IMR-90 (cell line): ENCODE measurements at regions not wholly inside any gene's neighbourhood (a gene's known extent, or its start where the extent isn't known, plus 50 kb on each side); places are given as distances from the start of the nearest gene placed in this dataset.

Experiments used
- CEBPB ChIP-seq: IDR thresholded peaks from 2 replicates; pipeline ENCODE4 v1.6.1; 2012; ENCODE audit warnings: low read depth, low read length, improper control_type of control experiment
- CHD1 ChIP-seq: IDR thresholded peaks from 2 replicates; pipeline ENCODE4 v1.6.1; 2012; ENCODE audit warnings: low read depth, low read length, improper control_type of control experiment
- CTCF ChIP-seq: conservative IDR thresholded peaks from 2 replicates; pipeline ENCODE4 v1.5.1; 2012; ENCODE audit warnings: mild to moderate bottlenecking, low read depth, low read length, improper control_type of control experiment
- FOS ChIP-seq: fragments of 150-350 bp; IDR thresholded peaks from 2 replicates; pipeline ENCODE4 v1.6.1; 2016; ENCODE audit warnings: low read depth, low read length
- MXI1 ChIP-seq: IDR thresholded peaks from 2 replicates; pipeline ENCODE4 v1.6.1; 2012; ENCODE audit warnings: low read depth, mild to moderate bottlenecking, low read length, moderate library complexity, borderline replicate concordance
- POLR2A ChIP-seq: IDR thresholded peaks from 2 replicates; pipeline ENCODE4 v1.6.1; 2012; ENCODE audit warnings: mild to moderate bottlenecking, low read depth, low read length
- RAD21 ChIP-seq: IDR thresholded peaks from 2 replicates; pipeline ENCODE4 v1.6.1; 2012; ENCODE audit warnings: low read length, improper control_type of control experiment
- RCOR1 ChIP-seq: IDR thresholded peaks from 2 replicates; pipeline ENCODE4 v1.6.1; 2012; ENCODE audit warnings: mild to moderate bottlenecking, low read length, improper control_type of control experiment; ENCODE audit not compliant: insufficient replicate concordance
- RFX5 ChIP-seq: IDR thresholded peaks from 2 replicates; pipeline ENCODE4 v1.8.0; 2012; ENCODE audit warnings: low read depth, mild to moderate bottlenecking, low read length, moderate library complexity
- SMC3 ChIP-seq: fragments of 150-350 bp; IDR thresholded peaks from 2 replicates; pipeline ENCODE4 v1.6.1; 2016; ENCODE audit warnings: low read depth, mild to moderate bottlenecking, antibody characterized with exemption, low read length, moderate library complexity

- no peak for TF ChIP-seq MXI1
- TF ChIP-seq CTCF = no peak
- TF ChIP-seq RAD21 = no peak
- TF ChIP-seq POLR2A = no peak
- no peak for TF ChIP-seq CEBPB
- no peak for TF ChIP-seq RCOR1
- TF ChIP-seq RFX5 = no peak
- no peak for TF ChIP-seq SMC3
- no peak for TF ChIP-seq FOS
- no peak for TF ChIP-seq CHD1
These were observed 51.0 kb upstream of the TJP1 start for GRCh38 chr15:29873264-29873663.
